K562 (cell line): ENCODE measurements at regions not wholly inside any gene's neighbourhood (a gene's known extent, or its start where the extent isn't known, plus 50 kb on each side); places are given as distances from the start of the nearest gene placed in this dataset.

Source experiments
- FIP1L1 ChIP-seq: fragments of 200-400 bp; formaldehyde crosslinking; IDR thresholded peaks from 2 replicates; pipeline ENCODE4 v1.6.1; 2018; ENCODE audit warnings: mild to moderate bottlenecking, low read depth, low read length; ENCODE audit not compliant: poor library complexity, severe bottlenecking
- NFE2 ChIP-seq: IDR thresholded peaks from 2 replicates; pipeline ENCODE4 v1.6.1; 2014; ENCODE audit warnings: antibody characterized with exemption, low read depth
- NFIC ChIP-seq: fragments of 450-650 bp; IDR thresholded peaks from 2 replicates; pipeline ENCODE4 v1.6.1; 2017; ENCODE audit warnings: mild to moderate bottlenecking, inconsistent platforms
- NFRKB ChIP-seq: fragments of 450-650 bp; IDR thresholded peaks from 2 replicates; pipeline ENCODE4 v1.6.1; 2016; ENCODE audit warnings: low read depth
- TBP ChIP-seq: optimal IDR thresholded peaks from 2 replicates; pipeline ENCODE3; 2011; ENCODE audit warnings: low read depth, low read length, improper control_type of control experiment
- U2AF1 ChIP-seq: fragments of 200-400 bp; formaldehyde crosslinking; optimal IDR thresholded peaks from 2 replicates; pipeline ENCODE3; 2017; ENCODE audit warnings: mild to moderate bottlenecking, low read depth, low read length, moderate library complexity
- ZNF121 ChIP-seq: sonication (generic); formaldehyde crosslinking; conservative IDR thresholded peaks from 2 replicates; pipeline ENCODE4 v1.8.0; 2022; ENCODE audit warnings: missing genetic modification reagents
- ZNF239 ChIP-seq: fragments of 250-450 bp; sonication (Bioruptor Pico); IDR thresholded peaks from 2 replicates; pipeline ENCODE4 v1.4.0; 2020; ENCODE audit warnings: mild to moderate bottlenecking
- ZNF76 ChIP-seq: fragments of 250-450 bp; sonication (Bioruptor Pico); IDR thresholded peaks from 2 replicates; pipeline ENCODE4 v1.4.0; 2020; ENCODE audit warnings: mild to moderate bottlenecking, moderate library complexity, borderline replicate concordance
- TF ChIP-seq, protein P1 (sequence below): sonication (generic); formaldehyde crosslinking; IDR thresholded peaks from 2 replicates; pipeline ENCODE4 v1.8.1; 2023; ENCODE audit warnings: mild to moderate bottlenecking, missing genetic modification reagents
- TF ChIP-seq, protein P2 (sequence below): fragments of 200-600 bp; sonication (generic); IDR thresholded peaks from one replicate; pipeline ENCODE4 v1.6.1; 2012; ENCODE audit warnings: mild to moderate bottlenecking, low read depth, low read length, inconsistent platforms
- TF ChIP-seq, protein P3 (sequence below): IDR thresholded peaks from 2 replicates; pipeline ENCODE4 v1.6.1; 2016; ENCODE audit warnings: missing genetic modification characterization, missing compliant biosample characterization

GRCh38 chr2:91477731-91478672 lies 2786.5 kb downstream of the RPIA start (continued):
- no peak for TF ChIP-seq NFE2
- TF ChIP-seq, protein P1, sequence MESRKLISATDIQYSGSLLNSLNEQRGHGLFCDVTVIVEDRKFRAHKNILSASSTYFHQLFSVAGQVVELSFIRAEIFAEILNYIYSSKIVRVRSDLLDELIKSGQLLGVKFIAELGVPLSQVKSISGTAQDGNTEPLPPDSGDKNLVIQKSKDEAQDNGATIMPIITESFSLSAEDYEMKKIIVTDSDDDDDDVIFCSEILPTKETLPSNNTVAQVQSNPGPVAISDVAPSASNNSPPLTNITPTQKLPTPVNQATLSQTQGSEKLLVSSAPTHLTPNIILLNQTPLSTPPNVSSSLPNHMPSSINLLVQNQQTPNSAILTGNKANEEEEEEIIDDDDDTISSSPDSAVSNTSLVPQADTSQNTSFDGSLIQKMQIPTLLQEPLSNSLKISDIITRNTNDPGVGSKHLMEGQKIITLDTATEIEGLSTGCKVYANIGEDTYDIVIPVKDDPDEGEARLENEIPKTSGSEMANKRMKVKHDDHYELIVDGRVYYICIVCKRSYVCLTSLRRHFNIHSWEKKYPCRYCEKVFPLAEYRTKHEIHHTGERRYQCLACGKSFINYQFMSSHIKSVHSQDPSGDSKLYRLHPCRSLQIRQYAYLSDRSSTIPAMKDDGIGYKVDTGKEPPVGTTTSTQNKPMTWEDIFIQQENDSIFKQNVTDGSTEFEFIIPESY (CRISPR knock-in tag) = peak; percentile 55
- TF ChIP-seq NFRKB = no peak
- no peak for TF ChIP-seq U2AF1
- TF ChIP-seq, protein P2, sequence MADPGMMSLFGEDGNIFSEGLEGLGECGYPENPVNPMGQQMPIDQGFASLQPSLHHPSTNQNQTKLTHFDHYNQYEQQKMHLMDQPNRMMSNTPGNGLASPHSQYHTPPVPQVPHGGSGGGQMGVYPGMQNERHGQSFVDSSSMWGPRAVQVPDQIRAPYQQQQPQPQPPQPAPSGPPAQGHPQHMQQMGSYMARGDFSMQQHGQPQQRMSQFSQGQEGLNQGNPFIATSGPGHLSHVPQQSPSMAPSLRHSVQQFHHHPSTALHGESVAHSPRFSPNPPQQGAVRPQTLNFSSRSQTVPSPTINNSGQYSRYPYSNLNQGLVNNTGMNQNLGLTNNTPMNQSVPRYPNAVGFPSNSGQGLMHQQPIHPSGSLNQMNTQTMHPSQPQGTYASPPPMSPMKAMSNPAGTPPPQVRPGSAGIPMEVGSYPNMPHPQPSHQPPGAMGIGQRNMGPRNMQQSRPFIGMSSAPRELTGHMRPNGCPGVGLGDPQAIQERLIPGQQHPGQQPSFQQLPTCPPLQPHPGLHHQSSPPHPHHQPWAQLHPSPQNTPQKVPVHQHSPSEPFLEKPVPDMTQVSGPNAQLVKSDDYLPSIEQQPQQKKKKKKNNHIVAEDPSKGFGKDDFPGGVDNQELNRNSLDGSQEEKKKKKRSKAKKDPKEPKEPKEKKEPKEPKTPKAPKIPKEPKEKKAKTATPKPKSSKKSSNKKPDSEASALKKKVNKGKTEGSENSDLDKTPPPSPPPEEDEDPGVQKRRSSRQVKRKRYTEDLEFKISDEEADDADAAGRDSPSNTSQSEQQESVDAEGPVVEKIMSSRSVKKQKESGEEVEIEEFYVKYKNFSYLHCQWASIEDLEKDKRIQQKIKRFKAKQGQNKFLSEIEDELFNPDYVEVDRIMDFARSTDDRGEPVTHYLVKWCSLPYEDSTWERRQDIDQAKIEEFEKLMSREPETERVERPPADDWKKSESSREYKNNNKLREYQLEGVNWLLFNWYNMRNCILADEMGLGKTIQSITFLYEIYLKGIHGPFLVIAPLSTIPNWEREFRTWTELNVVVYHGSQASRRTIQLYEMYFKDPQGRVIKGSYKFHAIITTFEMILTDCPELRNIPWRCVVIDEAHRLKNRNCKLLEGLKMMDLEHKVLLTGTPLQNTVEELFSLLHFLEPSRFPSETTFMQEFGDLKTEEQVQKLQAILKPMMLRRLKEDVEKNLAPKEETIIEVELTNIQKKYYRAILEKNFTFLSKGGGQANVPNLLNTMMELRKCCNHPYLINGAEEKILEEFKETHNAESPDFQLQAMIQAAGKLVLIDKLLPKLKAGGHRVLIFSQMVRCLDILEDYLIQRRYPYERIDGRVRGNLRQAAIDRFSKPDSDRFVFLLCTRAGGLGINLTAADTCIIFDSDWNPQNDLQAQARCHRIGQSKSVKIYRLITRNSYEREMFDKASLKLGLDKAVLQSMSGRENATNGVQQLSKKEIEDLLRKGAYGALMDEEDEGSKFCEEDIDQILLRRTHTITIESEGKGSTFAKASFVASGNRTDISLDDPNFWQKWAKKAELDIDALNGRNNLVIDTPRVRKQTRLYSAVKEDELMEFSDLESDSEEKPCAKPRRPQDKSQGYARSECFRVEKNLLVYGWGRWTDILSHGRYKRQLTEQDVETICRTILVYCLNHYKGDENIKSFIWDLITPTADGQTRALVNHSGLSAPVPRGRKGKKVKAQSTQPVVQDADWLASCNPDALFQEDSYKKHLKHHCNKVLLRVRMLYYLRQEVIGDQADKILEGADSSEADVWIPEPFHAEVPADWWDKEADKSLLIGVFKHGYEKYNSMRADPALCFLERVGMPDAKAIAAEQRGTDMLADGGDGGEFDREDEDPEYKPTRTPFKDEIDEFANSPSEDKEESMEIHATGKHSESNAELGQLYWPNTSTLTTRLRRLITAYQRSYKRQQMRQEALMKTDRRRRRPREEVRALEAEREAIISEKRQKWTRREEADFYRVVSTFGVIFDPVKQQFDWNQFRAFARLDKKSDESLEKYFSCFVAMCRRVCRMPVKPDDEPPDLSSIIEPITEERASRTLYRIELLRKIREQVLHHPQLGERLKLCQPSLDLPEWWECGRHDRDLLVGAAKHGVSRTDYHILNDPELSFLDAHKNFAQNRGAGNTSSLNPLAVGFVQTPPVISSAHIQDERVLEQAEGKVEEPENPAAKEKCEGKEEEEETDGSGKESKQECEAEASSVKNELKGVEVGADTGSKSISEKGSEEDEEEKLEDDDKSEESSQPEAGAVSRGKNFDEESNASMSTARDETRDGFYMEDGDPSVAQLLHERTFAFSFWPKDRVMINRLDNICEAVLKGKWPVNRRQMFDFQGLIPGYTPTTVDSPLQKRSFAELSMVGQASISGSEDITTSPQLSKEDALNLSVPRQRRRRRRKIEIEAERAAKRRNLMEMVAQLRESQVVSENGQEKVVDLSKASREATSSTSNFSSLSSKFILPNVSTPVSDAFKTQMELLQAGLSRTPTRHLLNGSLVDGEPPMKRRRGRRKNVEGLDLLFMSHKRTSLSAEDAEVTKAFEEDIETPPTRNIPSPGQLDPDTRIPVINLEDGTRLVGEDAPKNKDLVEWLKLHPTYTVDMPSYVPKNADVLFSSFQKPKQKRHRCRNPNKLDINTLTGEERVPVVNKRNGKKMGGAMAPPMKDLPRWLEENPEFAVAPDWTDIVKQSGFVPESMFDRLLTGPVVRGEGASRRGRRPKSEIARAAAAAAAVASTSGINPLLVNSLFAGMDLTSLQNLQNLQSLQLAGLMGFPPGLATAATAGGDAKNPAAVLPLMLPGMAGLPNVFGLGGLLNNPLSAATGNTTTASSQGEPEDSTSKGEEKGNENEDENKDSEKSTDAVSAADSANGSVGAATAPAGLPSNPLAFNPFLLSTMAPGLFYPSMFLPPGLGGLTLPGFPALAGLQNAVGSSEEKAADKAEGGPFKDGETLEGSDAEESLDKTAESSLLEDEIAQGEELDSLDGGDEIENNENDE = no peak
- TF ChIP-seq NFIC = peak; percentile 16; the same call in 1 of the 2 replicates
- TF ChIP-seq ZNF239 (CRISPR knock-in tag) = no peak
- TF ChIP-seq FIP1L1 = peak; percentile 53
- TF ChIP-seq ZNF76 (CRISPR knock-in tag) = no peak
- no peak for TF ChIP-seq TBP
- TF ChIP-seq, protein P3, sequence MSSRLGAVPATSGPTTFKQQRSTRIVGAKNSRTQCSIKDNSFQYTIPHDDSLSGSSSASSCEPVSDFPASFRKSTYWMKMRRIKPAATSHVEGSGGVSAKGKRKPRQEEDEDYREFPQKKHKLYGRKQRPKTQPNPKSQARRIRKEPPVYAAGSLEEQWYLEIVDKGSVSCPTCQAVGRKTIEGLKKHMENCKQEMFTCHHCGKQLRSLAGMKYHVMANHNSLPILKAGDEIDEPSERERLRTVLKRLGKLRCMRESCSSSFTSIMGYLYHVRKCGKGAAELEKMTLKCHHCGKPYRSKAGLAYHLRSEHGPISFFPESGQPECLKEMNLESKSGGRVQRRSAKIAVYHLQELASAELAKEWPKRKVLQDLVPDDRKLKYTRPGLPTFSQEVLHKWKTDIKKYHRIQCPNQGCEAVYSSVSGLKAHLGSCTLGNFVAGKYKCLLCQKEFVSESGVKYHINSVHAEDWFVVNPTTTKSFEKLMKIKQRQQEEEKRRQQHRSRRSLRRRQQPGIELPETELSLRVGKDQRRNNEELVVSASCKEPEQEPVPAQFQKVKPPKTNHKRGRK = peak; percentile 90
- TF ChIP-seq ZNF121 (CRISPR knock-in tag) = no peak
